Stomach (tissue), 4 donors: ENCODE measurements at regions not wholly inside any gene's neighbourhood (a gene's known extent, or its start where the extent isn't known, plus 50 kb on each side); places are given as distances from the start of the nearest gene placed in this dataset.

Source experiments
- POLR2A ChIP-seq, 4 donors: fragments of 450-650 bp; IDR thresholded peaks; one replicate each; pipeline ENCODE4 v1.6.1; 2016; ENCODE audit warnings: antibody characterized with exemption in 4 of 4, control low read depth in 2 of 4, mild to moderate bottlenecking in 1 of 4, moderate library complexity in 1 of 4
- POLR2AphosphoS5 ChIP-seq, 3 donors: sonication (generic); formaldehyde crosslinking; IDR thresholded peaks; one replicate each; pipeline ENCODE4 v1.6.1; 2016; ENCODE audit warnings: antibody characterized with exemption in 3 of 3
- TF ChIP-seq, protein P1 (sequence below), 7 experiments: fragments of 450-650 bp in 4 of 7; fragments of 200-600 bp in 3 of 7; sonication (generic) in 3 of 7; IDR thresholded peaks; one replicate each; pipeline ENCODE4 v1.5.1; 2016 to 2019; ENCODE audit warnings: antibody characterized with exemption in 7 of 7, control low read depth in 2 of 7, mild to moderate bottlenecking in 1 of 7

DNA sequence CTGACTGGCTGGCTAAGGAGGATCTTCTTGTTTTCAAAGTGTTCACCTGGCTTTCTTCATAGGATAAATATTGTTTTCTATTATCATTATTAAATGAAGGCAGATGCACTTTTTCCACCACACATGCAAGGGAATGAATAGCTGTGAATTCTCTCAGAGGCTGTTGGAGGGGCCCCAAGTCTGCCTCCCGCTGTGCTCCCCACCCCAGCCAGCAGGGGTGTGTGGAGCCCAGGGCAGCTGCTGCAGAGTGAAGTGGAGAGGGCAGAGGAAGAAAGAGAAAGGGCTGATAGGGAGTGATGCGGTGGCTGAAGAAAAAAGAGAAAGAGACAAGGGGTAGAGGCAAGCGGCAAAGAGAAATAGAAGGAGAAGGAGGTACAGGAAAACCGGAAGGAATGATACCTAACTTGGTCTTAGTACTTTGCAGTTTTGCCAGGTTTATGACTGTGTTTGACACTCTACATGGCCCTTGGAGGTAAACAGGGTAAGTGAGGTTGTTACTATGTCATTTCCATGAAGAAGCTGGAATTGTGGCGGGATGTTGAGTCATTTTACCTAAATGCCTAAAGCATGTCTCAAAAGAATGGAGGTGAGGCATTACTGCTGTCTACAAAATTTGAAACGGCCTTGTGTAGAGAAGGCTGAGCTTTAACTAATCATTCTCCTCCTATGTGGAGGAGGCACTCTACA is 145.7 kb upstream of the B3GAT1 start:
- TF ChIP-seq, protein P1, sequence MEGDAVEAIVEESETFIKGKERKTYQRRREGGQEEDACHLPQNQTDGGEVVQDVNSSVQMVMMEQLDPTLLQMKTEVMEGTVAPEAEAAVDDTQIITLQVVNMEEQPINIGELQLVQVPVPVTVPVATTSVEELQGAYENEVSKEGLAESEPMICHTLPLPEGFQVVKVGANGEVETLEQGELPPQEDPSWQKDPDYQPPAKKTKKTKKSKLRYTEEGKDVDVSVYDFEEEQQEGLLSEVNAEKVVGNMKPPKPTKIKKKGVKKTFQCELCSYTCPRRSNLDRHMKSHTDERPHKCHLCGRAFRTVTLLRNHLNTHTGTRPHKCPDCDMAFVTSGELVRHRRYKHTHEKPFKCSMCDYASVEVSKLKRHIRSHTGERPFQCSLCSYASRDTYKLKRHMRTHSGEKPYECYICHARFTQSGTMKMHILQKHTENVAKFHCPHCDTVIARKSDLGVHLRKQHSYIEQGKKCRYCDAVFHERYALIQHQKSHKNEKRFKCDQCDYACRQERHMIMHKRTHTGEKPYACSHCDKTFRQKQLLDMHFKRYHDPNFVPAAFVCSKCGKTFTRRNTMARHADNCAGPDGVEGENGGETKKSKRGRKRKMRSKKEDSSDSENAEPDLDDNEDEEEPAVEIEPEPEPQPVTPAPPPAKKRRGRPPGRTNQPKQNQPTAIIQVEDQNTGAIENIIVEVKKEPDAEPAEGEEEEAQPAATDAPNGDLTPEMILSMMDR (IDR thresholded peaks at IDR 0.05): no peak
- TF ChIP-seq POLR2AphosphoS5 (IDR thresholded peaks at IDR 0.05) (no peak), POLR2A (IDR thresholded peaks at IDR 0.05) (no peak)
